ENCODE measurements at regions not wholly inside any gene's neighbourhood (a gene's known extent, or its start where the extent isn't known, plus 50 kb on each side); places are given as distances from the start of the nearest gene placed in this dataset.

DNA sequence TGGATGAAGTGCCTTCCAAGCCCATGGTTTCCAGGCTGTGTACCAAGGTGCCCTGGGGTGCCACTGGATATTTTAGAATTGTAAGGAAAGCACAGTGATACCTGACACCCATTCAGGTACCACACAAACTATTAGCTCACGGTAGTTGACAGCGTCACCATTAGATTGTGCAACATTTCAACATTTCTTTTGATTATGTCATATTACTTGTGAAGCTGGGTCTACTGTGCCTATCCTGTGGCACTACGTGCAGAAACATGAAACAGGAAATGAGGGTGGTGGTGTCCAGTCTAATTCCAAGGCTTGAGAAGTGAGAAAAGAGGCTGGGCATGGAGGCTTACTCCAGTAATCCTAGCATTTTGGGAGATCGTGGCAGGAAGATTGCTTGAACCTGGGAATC, 75.5 kb upstream of the CPM start:
- TF ChIP-seq, protein P1, sequence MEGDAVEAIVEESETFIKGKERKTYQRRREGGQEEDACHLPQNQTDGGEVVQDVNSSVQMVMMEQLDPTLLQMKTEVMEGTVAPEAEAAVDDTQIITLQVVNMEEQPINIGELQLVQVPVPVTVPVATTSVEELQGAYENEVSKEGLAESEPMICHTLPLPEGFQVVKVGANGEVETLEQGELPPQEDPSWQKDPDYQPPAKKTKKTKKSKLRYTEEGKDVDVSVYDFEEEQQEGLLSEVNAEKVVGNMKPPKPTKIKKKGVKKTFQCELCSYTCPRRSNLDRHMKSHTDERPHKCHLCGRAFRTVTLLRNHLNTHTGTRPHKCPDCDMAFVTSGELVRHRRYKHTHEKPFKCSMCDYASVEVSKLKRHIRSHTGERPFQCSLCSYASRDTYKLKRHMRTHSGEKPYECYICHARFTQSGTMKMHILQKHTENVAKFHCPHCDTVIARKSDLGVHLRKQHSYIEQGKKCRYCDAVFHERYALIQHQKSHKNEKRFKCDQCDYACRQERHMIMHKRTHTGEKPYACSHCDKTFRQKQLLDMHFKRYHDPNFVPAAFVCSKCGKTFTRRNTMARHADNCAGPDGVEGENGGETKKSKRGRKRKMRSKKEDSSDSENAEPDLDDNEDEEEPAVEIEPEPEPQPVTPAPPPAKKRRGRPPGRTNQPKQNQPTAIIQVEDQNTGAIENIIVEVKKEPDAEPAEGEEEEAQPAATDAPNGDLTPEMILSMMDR (IDR thresholded peaks at IDR 0.05; ENCODE audit: insufficient read depth, low read depth, low read length) = no peak
- POLR2A ChIA-PET = no interaction called here
- CTCF ChIA-PET = interaction anchor here (1.2 kb wide), 1 partner anchor 24 kb away, joined by 3 read pairs; no protein-coding TSS in a partner anchor
- no peaks in the 10 kb centered on the region for H3K27me3 ChIP-seq (ENCODE audit: control insufficient read depth, insufficient read depth, low read length)
- no peak for DNase-seq (ENCODE audit: low read depth)
- H3K36me3 ChIP-seq (ENCODE audit: control insufficient read depth, insufficient read depth, low read length) = no peaks in the 10 kb centered on the region
- no peak overlapping the region for H3K4me3 ChIP-seq (ENCODE audit: low read depth, low read length)

DNA sequence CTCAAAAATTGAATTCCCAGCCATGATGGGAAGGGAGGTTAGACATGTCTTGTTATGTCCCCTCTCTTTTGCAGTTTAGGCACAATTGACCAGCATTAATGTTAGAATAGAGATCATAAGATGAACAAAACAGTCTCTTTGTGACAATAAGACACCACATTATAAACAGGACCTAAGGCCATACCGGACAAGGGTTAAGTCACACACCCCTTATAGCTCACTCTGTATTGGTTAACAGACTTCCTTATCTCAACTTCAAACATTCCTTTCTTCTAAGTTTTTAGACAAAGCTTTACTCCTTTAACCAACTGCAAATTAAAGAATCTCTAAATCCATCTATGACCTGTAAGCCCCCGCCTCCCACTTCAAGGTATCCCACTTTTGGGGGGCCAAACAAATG, 81.1 kb upstream of the CPM start:
- ChIA-PET POLR2A (no interaction called here), CTCF (no interaction called here)
- Histone ChIP-seq H3K27me3 (ENCODE audit: control insufficient read depth, insufficient read depth, low read length) (no peaks in the 10 kb centered on the region), H3K36me3 (ENCODE audit: control insufficient read depth, insufficient read depth, low read length) (no peaks in the 10 kb centered on the region), H3K4me3 (ENCODE audit: low read depth, low read length) (no peak overlapping the region)
- DNase-seq (ENCODE audit: low read depth) = no peak
- TF ChIP-seq, protein P1 (IDR thresholded peaks at IDR 0.05; ENCODE audit: insufficient read depth, low read depth, low read length) = no peak

DNA sequence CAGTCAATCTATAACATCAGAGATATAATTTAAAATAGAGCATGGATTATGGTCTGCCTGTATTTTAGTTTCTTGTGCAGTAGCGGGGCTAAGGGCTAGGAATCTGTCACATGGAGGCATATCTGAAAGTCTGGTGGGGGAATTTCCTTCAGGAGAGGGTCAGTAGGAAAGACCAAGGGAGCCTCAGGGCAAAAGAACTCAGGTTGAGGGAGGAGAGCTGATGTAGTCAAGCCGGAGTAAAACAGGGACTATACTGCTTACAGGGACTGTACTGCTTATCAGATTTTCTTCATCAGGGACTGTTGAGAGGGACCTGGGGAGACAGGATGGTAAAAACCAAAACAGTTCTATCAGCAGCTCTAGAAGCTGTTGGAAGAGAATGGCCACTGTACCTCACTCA, 82.0 kb upstream of the CPM start:
- POLR2A ChIA-PET = no interaction called here
- TF ChIP-seq, protein P1 (IDR thresholded peaks at IDR 0.05; ENCODE audit: insufficient read depth, low read depth, low read length) = no peak
- CTCF ChIA-PET = interaction anchor here (0.5 kb wide), 1 partner anchor 80 kb away, joined by 3 read pairs; no protein-coding TSS in a partner anchor
- Histone ChIP-seq H3K36me3 (ENCODE audit: control insufficient read depth, insufficient read depth, low read length) (no peaks in the 10 kb centered on the region), H3K4me3 (ENCODE audit: low read depth, low read length) (no peak overlapping the region), H3K27me3 (ENCODE audit: control insufficient read depth, insufficient read depth, low read length) (no peaks in the 10 kb centered on the region)
- DNase-seq (ENCODE audit: low read depth) = no peak

DNA sequence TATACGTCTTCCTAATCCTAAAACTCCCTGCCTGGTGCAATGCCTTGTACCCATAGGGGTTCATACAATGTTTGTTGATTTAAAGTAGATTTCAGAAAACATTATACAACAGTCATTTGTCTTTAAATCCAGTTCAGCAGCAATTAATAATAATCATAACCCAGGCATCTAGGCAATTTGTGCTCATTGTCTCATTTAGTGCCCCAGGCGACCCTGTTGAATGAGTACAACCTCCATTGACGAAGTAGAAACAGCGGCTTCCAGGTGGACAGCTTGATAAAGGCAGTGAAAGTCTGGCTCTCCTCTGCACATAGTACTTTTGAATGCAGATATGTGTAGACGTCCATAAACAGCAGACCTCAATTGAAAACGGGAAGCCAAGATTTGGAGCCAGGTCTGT, 82.9 kb upstream of the CPM start:
- CTCF ChIA-PET = no interaction called here

DNA sequence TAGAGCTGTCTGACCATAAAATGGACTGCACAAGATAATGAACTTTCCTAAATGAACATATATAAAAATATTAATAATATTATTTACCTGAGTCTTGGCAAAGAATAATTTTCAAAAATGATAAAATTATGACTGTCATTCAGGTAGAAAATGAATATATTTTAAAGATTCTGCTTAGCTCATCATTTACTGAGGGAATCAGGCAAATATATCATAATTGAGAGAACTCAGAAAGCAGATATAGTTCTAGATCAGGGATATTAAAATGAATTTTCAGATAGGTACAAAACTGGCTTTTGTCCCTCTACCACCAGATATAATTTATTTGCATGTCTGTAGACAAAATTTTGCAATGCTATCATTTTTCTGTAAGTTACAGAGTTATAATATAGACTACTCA, 86.1 kb upstream of the CPM start:
- Histone ChIP-seq H3K4me3 (ENCODE audit: low read depth, low read length) (no peak overlapping the region), H3K36me3 (ENCODE audit: control insufficient read depth, insufficient read depth, low read length) (no peaks in the 10 kb centered on the region), H3K27me3 (ENCODE audit: control insufficient read depth, insufficient read depth, low read length) (no peaks in the 10 kb centered on the region)
- no peak for DNase-seq (ENCODE audit: low read depth)
- TF ChIP-seq, protein P1 (IDR thresholded peaks at IDR 0.05; ENCODE audit: insufficient read depth, low read depth, low read length) = no peak
- POLR2A ChIA-PET = no interaction called here
- CTCF ChIA-PET = no interaction called here

More for the DNA sequence above, 82.9 kb upstream of the CPM start:
- Histone ChIP-seq H3K27me3 (ENCODE audit: control insufficient read depth, insufficient read depth, low read length) (no peaks in the 10 kb centered on the region), H3K4me3 (ENCODE audit: low read depth, low read length) (no peak overlapping the region), H3K36me3 (ENCODE audit: control insufficient read depth, insufficient read depth, low read length) (no peaks in the 10 kb centered on the region)
- no peak for DNase-seq (ENCODE audit: low read depth)
- TF ChIP-seq, protein P1 (IDR thresholded peaks at IDR 0.05; ENCODE audit: insufficient read depth, low read depth, low read length) = no peak
- POLR2A ChIA-PET = interaction anchor here (0.5 kb wide), 2 partner anchors 190 to 306 kb away, joined by 4 to 11 read pairs; no protein-coding TSS in a partner anchor
